Amniotic epithelial cell (primary cell): ENCODE measurements at regions not wholly inside any gene's neighbourhood (a gene's known extent, or its start where the extent isn't known, plus 50 kb on each side); places are given as distances from the start of the nearest gene placed in this dataset.
A peak's percentile ranks its signal among the peaks of the same experiment; 100 is the strongest.

Experiments used
- DNase-seq: peaks from one replicate; pipeline ENCODE4 v3.0.0-alpha.2; 2010; ENCODE audit warnings: low read depth

DNA sequence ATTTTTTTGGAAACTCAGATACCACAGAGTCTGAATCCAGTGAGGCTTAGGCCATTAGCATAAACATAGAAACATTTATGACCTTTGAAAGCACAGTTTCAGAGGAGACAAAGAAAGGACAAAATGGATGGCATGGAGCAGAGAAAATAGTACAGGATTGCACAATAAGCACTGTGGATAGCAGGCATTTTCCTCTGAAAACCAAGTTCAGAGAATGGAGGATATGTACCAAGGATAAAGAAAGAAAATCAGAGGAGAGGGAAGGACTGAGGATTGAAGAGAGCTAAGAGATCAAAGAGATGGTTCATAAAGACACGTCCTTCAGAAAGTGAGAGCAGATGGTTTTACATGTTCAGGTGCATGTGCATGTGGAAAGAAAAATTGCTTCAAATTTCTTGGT is 707.2 kb upstream of the CELF2 start:
- DNase-seq = no peak

DNA sequence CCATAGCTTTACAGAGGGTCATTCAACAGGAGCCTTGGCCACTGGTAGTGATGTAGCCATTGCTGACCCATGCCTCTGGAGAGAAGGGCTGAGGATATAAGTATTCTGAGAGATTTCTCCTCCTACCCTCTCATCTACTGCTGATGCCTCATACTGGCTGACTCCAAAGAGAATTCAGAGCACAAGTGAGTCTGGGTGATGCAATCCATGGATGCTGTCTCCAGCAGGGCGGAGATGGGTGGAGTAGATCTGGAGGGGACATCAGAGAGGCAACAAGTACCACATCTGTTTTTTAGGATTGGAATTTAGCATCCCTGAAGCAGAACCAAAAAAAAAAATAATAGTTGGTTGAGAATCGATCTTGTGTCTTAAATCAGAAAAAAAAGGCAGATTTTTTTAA is 705.7 kb upstream of the CELF2 start:
- no peak for DNase-seq

DNA sequence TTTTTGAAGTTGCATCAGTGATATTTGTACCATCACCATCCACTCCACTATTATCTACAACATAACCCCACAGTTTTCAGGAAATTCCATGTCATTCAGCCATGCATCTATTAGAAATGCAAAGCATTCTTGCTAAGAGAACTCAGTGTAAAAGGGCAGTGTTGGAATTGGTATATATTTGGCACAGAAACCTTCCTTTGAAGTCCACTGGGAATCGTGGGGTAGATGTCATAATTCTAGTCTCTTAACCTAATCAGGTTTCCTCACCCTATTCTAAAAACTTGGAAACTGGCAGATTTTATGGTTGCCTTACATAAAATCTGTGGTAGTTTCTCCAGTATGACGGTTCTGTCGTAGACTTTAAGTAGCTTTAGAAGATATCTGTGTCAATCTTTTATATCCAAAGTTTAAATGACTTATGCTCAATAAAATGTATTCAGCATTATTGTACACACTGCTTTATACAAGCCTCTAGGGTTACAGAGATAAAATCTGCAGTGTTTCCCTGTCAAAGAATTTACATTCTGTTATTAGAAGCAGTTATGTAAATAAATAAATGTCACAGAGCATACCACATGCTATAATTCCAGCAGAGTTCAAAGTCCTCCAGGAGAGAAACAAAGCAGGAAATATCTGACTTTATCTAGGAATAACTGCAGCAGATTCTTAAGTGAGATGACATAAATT is 704.4 kb upstream of the CELF2 start:
- no peak for DNase-seq

DNA sequence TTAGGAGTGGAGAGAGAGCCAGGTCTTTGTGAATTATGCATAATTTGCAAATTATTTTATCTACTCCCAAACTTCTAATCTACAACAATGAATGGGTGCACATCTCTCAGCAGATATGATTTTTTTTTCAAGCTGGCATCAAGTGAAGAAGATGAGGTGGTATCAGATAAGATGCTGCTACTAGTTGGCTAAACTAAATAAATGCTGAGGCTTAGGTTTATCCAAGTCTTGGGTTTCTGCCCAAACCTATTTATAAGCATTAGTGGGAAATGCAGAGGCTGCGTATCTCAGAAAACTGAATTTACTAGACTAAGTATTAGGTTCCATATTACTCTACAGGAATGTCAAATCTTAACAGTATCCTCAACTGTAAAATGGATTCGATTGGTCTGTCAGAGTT is 703.0 kb upstream of the CELF2 start:
- no peak for DNase-seq

DNA sequence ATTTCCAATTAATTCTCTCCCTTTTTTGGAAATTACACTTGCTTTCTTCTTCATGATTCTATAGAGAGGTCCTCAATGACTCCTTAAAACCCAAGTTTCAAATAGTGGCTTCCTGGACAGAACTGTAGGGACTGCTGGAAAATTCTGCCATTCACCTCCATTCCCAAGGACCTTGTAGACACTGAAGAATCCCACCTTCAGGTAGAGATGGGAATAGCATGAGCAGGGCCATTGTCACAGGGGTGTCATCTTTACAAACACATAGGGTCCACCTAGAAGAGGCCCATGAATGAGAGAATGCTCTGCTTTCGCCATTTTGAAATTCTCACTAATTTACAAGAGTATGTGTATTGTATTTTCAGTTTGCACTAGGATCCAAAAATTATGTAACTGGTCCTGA is 701.7 kb upstream of the CELF2 start:
- no peak for DNase-seq

DNA sequence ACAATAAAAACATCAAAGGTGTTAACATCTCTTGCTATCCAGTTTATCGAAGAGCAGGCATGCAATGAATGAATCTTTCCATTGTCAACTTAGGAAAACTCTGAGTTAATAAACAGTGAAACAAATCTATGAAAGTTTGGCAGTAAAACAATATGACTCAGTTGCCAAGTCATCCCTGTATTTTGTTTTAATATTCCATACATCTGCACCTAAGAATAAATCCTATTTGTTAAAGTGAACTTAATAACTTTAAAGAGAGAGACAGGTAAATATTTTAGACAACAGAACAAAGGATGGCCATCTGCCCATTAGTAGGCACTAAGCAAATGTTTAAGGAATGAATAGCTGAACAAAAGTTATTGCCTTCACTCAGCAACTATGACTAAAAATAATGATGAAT is 700.5 kb upstream of the CELF2 start:
- DNase-seq = no peak

DNA sequence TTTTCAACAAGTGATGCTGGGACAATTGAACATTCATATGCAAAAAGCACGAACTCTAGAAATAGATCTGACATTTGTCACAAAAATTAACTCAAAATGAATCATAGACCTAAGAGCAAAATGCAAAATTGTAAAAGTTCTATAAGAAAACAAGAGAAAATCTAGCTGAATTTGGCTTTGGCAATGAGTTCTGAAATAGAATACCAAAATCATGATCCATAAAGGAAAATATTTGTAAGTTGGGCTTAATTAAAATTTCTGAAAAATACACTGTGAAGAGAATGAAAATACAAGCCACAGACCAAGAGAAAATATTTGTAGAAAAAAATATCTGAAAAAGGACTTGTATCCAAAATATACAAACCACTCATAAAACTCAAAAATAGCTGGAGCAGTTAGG is 698.8 kb upstream of the CELF2 start:
- DNase-seq = no peak

DNA sequence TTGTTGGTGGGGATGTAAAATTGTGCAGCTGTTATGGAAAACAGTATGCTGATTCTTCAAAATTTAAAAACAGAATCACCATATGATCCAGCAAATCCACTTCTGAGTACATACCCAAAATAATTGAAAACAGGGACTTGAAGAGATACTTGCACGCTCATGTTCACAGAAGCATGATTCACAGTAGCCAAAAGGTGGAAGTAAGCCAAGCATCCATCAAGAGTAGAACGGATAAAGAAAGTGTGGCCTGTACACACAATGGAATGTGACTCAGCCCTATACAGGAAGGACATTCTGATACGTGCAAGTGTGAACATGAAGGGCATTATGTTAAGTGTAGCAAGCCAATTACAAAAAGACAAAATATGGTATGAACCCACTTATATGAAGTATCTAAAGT is 696.7 kb upstream of the CELF2 start:
- DNase-seq = no peak

DNA sequence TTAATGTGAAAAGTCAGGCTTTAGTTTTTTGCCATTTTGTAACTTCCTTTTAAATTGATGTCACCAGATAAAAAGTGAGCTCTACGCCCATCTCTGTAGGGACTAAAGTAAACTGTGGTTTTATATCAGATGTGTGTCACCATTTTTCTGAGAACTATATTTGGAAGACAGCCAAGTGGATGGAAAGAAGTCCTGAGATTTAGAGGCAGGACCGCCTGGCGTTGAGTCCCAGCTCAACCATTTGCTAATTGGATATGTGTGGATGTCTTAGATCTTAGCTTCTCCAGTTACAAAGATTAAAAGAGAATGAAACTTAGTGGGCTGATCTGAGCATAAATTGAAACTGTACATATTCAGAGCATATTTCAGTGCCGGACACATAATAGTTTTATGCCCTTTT is 691.6 kb upstream of the CELF2 start:
- no peak for DNase-seq

DNA sequence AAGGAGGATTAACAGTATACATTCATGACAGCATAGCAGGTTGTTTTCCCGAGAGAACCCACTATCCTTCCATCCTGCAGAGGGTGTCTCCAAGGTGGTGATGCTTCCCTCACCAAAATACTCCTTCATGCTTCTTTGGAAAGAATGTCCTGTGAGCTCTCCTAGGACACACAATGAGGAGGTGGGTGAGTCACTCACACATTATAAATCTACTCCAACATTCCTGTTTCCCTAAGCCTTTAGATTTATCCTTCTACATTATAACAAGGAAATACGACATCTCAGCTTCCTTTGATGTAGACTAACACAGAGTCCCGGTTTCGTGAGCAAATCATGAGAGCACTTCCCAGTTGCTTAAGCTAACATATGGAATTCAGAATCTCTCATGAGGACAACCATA is 689.7 kb upstream of the CELF2 start:
- no peak for DNase-seq

DNA sequence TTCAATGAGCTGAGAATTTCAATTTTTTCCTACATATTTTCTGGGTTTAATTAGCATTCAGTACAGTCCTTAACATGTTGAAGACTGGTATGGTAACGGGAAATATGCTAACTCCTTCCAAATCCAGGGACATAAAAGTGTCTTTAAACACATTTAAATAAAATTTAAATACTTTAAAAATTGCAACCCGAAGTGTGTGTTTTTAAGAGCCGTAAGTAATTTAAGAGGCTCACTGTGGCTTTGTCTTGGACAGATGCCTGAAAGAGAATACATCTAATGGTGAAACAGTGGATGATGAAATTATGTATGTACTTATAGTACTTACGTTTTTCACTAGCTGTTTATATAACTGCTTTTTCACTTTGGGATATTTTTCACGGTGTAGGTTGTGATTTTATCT is 687.3 kb upstream of the CELF2 start:
- DNase-seq = peak; percentile 3

DNA sequence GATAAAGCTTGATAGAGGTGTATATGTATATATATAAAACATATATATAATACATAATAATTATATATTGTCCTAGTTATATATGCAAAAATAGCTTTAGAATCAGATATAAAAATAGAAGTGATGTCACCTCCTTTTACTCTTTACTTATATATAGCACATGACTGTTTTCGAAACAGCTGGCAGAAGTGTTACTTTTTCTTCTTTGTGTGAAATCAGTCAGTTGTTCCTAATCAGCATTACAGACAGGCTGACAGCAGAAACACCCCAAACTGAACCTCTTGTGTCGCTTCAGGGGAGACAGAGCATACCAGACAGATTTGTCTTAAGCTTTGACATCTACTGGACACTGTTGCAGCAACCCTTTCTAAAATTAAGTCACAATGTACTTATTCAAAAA is 684.9 kb upstream of the CELF2 start:
- DNase-seq = no peak

DNA sequence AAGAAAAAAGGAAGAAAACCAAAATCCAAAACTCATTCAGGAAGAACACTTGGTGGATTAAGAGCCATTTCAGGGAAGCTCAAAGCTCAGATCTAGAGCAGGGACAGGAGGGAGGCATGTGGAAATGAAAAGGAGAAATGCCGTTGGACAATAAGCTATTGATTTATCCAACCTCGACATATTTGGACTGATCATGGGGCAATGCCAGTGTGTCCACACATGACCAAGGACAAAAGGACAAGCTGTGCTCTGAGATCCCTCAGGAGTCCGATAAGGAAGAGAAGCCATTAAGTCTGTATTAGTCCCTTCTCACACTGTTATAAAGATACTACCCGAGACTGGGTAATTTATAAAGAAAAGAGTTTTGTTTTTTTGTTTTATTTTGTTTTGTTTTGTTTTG is 684.0 kb upstream of the CELF2 start:
- DNase-seq = no peak

DNA sequence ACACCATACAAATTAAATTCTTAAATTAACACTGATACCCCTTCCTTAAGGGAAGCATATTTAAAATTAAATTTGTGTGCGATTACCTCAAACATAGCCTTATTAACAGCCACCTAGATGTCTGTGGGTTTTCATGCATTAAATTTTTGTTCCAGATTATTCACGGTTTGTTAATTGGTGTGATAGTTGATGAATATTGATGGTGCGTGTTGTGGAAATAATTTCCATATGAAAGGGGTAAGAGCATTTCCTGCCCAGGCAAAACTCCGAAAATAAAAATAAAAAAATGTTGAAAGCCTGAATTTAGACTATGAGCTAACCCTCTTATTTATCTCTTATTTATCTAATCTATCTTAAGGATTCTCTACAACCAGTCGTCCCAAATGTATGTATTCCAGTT is 679.3 kb upstream of the CELF2 start:
- no peak for DNase-seq

DNA sequence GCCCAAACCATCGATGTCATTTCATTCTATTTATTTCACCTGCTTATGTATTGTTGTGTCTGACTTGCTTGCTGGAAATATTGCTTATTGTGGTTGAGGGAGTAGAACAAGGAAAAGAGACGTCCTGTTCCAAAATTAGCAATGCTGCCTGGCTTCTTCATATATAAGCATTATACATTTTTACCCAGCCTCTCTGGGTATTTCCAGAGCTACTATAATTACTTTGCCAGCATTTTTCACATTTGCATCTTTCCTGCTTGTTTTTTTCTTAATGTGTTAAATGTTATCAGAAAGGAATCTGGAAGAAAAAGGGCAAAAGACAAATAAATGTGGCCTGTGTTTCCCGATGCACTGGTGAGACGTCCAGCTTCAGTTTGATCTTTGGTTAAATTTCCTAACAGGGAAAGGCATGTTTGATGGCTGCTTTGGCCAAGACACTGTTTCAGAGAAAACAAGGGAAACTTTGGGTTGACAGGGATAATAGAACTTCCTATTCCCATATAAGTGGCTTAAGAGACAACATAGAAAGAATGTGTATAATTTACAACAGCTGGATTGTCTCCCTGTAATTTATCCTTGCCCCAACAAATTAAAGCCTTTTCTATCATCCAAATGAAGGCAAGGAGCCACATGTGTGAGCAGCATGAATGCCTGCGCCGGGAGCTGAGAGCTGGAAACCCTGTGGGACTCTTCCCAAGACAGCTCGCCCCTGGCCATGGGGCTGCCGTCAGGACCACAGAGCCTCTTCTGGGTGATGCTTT is 671.1 kb upstream of the CELF2 start:
- no peak for DNase-seq

DNA sequence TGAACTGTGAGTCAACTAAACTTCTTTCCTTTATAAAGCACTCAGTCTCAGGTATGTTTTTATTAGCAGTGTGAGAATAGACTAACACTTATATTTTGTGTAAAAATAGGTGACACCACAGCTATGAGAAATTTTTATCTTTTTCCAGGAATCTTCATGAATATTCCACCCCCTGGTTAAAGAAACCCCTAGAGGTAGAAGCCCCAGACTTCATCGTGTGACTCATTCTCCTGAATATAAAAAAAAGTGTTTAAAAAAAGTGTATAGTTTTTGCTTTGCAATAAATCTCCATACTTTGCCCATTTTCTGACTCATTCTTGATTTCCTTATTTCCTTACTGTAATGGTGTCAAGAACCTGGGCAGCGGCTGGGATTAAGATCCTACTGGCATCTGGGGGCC is 667.6 kb upstream of the CELF2 start:
- DNase-seq = no peak

DNA sequence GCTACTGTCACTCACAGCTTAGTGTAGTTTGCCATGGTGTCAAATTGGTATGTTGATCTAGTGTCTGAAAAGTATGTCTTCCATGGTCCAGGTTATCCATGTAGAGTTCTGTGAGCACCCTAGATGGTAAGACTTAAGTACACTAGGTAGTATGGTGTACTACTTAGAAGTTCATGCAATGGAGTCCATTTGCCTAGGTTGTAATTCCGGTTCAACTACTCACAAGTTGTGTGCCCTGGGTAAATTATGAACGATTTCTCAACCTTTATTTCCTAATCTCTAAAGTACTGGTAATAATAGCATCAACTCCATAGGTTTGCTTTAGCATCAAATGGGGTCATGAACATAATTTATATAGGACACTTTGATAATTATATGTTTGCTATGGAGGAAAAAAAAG is 666.2 kb upstream of the CELF2 start:
- no peak for DNase-seq

DNA sequence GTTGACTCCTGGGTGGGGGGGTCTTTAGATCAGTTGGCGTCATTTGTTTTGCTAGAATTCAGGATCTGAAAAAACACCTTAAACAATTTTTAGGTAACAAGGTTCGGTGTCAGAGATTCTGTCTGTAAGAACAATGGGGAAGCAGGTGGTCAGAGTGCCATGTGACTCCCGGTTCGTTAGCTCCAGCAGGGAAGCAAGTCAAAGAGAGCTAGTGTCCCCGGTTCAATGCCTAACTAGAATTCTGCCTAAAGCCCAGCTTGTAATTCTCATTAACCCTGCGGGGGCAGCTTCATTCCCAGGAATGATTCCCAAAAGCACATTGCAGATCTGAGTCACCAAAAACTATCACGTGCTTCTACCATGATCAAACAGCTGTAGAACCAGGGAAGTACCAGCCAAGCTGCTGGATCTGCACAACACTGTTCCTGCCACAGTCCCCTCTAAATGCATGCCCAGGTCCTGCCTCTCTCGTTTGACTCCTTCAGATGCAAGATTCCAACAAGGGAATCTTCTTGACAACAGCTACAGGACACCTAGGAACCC is 664.3 kb upstream of the CELF2 start:
- no peak for DNase-seq

DNA sequence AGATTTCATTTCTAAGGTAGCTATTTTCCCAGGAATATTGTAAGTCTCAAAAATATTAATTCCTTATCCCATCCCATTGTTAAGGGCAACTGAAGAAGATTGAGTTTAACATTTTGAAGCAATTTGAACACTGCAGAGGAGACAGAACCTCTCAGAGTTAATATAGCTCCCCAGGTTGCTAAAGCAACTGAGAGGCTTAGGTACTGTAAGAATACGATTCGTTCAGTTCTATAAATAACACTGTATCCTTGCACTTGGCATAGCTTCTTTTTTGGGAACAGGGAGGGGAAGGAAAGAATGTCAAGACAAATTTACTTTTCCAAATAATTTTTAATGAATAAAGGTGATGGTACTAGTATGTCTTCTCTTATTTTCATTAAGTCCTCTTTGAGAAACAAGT is 658.4 kb upstream of the CELF2 start:
- DNase-seq = no peak

DNA sequence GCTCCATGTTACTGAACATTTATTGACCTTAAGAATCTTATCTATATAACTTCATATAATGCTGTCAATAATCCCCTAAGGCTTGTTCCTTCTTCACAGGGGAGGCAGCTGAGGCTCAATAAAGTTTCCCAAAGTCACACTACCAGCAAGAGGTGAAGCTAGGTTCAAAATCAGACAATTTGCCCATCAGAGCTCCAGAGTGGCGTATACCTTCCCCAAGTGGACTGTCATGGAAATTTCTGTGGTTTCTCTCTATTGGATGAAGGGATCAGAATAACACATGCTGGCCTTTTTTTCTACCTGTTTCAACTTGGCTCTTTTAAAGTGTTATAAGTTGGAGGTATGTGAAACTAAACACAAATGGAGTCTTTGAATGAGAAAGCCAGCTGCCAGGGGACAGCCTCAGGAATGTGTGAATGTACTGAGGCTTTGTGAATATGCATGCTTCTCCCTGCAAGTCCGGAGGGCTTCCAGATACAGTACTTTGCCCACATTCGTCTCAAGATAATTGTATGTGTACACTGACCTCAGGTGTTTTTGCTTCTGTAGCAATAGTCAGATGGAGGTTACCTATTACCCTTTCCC is 656.3 kb upstream of the CELF2 start:
- no peak for DNase-seq

DNA sequence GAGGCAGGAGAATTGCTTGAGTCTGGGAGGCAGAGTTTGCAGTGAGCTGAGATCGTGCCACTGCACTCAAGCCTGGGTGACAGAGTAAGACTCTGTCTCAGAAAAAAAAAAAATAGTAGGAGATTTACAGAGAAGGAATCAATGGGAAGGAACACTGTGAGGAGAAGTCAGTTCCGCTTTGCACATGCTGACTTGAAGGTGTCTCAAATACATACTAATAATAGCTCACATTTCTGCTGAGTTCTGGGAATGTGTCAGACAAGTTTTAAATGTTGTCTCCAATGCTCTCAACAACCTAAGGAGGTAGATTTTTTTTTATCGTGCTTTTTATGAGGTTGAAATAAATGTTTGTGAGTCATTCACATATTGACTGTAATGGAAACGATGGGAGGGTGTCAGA is 654.9 kb upstream of the CELF2 start:
- no peak for DNase-seq

DNA sequence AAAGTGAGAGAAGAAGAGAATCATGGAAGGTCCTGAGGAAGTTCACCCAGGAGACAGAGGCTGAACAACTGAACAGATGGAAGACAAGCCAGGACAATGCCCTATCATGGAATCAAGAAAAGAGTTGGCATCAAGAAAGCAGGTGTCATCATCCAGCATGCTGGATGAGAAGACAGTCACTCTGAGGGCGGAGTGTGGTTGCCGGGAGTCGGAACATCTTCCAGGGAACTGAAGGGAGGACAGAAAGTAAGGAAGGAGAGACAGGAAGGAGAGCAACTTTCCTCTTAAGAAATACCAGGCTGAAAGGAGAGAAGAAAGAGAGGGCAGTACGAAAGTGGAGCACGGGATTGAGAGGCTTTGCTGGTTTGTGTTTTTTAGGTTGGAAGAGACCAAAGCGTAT is 654.5 kb upstream of the CELF2 start:
- DNase-seq = no peak

DNA sequence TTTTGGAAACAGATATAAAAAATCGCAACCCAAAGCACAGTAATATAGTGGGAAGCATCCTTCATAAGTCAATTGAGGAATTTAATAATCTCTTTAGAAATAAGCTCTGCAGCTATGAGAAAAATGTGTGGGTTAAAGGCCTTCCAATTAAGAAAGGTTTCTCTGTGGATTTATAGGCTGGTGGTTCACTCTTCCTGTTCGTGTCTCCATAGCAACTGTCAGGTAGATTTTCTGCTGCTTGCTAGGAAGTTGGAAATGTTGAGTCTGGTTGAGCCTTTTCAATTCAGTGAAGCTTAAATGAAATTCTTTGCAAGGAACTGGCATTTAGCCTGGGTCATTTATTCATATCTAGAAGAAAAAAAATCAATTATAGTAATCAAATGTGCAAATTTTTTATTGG is 652.8 kb upstream of the CELF2 start:
- DNase-seq = no peak
